ENCODE measurements at regions not wholly inside any gene's neighbourhood (a gene's known extent, or its start where the extent isn't known, plus 50 kb on each side); places are given as distances from the start of the nearest gene placed in this dataset.
"Not testable (repeated sequence)": the region's sequence is repeated elsewhere in the genome, so short reads cannot be mapped to it uniquely, and the experiment has no call there.

DNA sequence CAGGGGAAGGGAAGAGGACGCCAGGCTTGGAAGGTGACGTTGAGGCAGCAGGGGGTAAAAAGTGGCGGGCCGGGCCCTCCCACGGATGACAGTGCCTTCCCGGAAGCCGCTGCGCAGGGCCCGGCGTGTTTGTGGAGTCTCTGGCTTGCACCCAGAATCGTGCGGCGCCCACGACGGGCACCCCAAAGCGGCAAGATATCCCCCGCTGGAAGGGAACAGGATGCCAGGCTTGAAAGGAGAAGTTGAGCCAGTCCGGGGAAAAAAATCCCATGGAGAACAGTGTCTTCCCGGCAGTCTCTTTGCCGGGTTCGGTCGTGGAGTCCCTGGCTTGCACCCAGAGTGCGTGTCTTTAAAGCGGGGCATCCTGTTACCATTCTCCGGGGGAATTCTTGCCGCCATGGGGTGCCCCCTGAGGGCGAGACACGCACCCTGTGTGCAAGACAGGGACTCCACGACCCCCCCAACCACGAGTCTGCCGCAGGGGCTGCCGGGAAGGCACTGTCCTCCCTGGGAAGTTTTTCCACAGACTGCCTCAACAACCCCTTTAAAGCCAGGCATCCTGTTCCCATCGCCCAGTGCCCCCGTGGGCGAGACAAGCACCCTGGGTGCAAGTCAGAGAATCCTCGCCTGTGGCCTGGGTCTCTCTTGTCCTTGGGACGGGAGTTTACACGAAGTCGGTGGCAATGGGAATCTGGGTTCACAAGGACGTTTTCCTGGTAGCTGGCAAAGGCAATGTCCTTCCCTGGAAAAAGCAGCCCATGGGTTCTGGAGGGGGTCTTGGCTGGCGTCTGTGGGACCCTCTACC, 156.1 kb upstream of the ALG10B start:
- DNase-seq: no peak

DNA sequence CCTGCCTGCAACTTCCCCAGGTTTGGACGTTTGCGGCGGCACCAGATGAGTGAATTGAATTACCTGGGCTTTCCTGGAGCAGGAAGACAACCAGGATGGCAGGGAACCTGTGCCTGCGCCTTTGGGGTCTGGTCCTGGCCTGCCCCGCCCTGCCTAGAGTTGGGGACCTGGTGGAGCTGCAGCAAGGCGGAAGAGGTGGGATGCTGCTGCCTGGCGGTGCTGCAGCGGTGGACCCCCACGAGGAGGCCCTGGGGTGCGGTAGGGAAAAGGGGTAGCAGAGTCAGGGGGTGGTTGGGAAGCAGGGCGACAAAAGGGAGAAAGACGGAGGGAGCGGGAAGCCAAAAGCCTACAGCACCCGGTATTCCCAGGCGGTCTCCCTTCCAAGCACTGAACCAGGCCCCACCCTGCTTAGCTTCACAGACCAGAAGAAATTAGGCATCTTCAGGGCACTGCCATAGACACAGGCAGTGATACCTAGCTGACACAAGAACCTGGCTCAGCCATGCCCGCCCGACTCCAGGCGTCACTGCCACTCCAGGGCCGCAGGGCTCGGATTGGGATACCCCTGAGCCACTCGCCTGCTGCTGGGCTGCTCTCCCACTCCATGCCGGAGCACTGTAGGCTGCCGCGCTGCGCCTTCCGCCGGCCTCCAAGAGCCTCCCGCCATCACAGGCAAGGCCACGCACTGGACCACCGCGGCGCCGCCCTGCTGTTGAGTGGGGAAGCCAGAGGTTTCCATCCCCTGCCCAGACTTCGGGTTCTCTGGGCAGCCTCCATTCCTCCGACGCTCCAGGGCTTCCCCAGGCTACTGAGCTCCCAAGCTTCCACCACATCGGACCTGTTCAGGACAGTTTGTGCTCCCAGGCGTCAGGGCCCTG, 155.2 kb upstream of the ALG10B start:
- no peak for DNase-seq

- no peak for DNase-seq
Measured at GRCh38 chr12:38162013-38162412, 154.6 kb upstream of the ALG10B start.

- DNase-seq: no peak
Measured at GRCh38 chr12:38162708-38163441, 153.7 kb upstream of the ALG10B start.

DNA sequence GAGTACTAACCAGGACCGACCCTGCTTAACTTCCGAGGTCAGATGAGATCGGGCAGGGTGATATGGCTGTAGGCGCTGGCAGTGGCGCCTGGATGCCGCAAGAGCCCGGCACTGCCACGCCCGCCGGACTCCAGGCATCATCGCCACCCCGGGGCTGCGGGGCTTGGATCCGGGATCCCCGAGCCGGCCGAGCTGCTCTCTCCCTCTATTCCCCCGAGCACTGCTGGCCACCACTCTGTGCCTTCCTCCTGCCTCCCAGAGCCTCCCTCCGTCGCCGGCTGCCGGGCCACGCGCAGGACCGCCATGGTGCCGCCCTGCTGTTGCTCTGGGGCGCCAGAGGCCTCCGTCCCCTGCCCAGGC, 153.2 kb upstream of the ALG10B start:
- no peak for DNase-seq

GRCh38 chr12:38166225-38166624, 150.3 kb upstream of the ALG10B start:
- no peak for DNase-seq

GRCh38 chr12:38175538-38175937, 141.0 kb upstream of the ALG10B start:
- DNase-seq: no peak

GRCh38 chr12:38183617-38184016, 133.0 kb upstream of the ALG10B start:
- DNase-seq: not testable (repeated sequence)

DNA sequence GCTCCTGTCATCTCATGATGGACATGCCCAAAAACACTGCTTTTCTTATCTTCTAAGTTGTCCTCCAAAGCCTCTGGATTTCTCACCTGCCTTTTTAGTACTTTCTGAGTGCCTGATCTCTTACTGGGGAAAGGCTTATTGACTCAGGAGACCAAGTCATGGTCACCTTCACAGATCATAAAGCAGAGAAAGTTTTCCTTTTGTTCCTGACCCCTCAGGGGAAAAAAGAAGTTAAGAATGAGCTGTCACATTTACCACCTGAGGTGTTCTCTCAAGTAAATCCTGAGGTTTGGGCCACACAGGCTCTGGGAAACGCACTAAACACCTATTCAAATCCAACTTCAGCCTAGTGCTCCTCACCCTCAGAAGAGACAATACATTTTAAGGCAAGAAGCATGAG, 119.3 kb upstream of the ALG10B start:
- not testable (repeated sequence) for DNase-seq

- DNase-seq: no peak
Measured at GRCh38 chr12:38201461-38202276, 114.9 kb upstream of the ALG10B start.

DNA sequence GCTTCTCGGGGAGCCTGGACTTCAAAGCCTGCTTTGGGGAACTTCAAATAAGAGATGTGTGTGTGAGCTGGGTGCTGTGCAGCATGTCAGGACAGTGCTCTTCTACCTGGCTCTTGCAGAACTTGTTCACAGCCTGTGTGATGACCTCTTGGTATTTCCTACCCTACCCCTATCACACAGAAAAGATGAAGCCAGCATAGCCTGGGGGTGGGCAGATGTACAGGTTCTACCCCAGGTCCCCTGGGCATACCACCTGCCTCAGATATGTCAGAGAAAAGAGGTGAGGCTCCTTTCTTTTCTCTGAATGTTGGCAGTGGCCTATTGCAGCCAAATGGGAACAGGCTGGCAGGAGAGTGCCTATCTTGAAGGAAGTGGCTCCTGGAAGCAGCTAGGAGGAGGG, 111.7 kb upstream of the ALG10B start:
- DNase-seq: no peak

DNA sequence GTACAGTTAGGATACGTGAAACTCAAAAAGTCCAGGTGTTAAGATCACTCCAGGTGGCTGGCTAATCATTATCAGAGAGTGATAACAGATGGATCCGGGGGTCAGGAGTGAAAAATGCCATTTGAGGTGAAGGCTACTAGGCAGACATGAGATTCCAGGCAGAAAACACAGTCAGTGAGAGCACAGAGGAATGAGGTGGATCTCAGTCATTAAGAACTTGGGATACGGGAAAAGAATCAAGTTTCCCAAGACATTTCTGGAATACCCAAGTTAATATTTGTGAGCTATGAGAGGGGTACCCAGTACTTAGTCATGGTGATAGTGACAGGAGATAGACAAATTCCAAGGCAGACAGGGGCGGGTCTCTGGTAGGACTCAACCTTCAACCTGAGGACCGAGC, 94.6 kb upstream of the ALG10B start:
- DNase-seq: no peak

DNA sequence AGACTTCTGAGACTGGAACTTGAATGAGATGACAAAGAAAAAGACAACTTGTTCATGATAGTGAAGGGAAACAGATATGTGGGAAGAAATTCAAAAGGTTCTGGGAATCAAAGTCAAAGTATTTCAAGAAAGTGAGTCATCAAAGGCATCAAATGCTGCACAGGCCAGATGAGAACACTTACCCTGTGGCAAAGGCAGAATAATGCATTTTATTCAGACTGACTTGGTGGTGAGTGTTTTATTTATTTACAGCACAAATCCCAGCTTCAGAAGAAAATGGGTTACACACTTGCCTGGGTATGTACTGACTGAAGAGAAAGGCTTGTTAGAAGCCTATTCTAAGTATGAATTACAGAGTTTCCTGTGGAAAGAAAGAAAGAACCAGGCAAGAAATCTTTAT, 78.2 kb upstream of the ALG10B start:
- not testable (repeated sequence) for DNase-seq

DNA sequence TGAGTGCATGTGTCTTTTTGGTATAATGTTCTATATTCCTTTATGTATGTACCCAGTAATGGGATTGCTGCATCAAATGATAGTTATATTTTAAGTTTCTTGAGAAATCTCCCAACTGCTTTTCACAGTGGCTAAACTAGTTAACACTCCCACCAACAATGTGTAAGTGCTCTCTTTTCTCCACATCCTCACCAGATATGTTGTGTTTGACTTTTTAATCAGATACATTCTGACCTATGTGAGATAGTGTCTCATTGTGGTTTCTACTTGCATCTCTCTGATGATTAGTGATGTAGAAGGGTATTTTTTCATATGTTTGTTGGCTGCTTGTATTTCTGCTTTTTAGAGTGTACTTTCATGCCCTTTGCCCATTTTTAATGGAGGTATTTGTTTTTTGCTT, 62.8 kb upstream of the ALG10B start:
- no peak for DNase-seq

GRCh38 chr12:38258411-38258810, 58.2 kb upstream of the ALG10B start:
- no peak for DNase-seq

Measured in stimulated activated CD4-positive, alpha-beta T cell treated with anti-CD3 and anti-CD28 coated beads, Interleukin-4, amount 100 ng/mL, for 1 hour (primary cell).